GM12878 (cell line): ENCODE measurements at regions not wholly inside any gene's neighbourhood (a gene's known extent, or its start where the extent isn't known, plus 50 kb on each side); places are given as distances from the start of the nearest gene placed in this dataset.

Experiments used
- ATAC-seq: fragments of 200-7000 bp; cut with Tn5 transposase; 3 replicates; pipeline ENCODE4 v1.9.1; 2020; ENCODE audit warnings: mild to moderate bottlenecking, moderate library complexity
- BruUV-seq: library from RNA; stranded (reverse); fragments of 400-500 nt; replicated peaks from 2 replicates; lab custom pipeline; 2021; lab: Mats Ljungman, UMichigan
- CTCF ChIA-PET: fragments of 300-600 bp; sonication (Branson Sonifier 250); formaldehyde crosslinking; extraction: SDS; loops from one replicate; lab custom pipeline; 2021; ENCODE audit warnings: inconsistent platforms; lab: Yijun Ruan, JAX
- POLR2A ChIA-PET: fragments of 350-600 bp; formaldehyde crosslinking; extraction: SDS; loops from one replicate; lab custom pipeline; 2021; ENCODE audit warnings: inconsistent platforms; lab: Charles Lee
- RAD21 ChIA-PET: fragments of 300-600 bp; sonication (Branson Sonifier 250); formaldehyde crosslinking; loops from one replicate; lab custom pipeline; 2023; ENCODE audit warnings: antibody characterized with exemption; ENCODE audit not compliant: unreplicated experiment; lab: Charles Lee
- SMC1A ChIA-PET: fragments of 300-600 bp; sonication (Branson Sonifier 250); formaldehyde crosslinking; loops from one replicate; lab custom pipeline; 2023; ENCODE audit not compliant: unreplicated experiment, uncharacterized antibody; lab: Charles Lee
- DNase-seq: peaks from one replicate; pipeline ENCODE4 v3.0.0-alpha.2; 2011; ENCODE audit warnings: low read depth, low spot score
- FAIRE-seq: peaks from 3 replicates; lab custom pipeline; 2011; peaks lifted over from hg19 to GRCh38; lab: Jason Lieb, UNC
- H2AFZ ChIP-seq: 2 replicates; pipeline ENCODE4 v1.6.0; 2011; ENCODE audit warnings: low read depth, low read length, control low read depth; ENCODE audit not compliant: control insufficient read depth
- H3K27ac ChIP-seq: 2 replicates; pipeline ENCODE4 v1.5.1; 2011; ENCODE audit warnings: control low read depth; ENCODE audit not compliant: control insufficient read depth, insufficient read depth
- H3K27me3 ChIP-seq, 2 experiments: replicated peaks in 1 of 2; 2 replicates each; pipeline versions ENCODE4 v1.6.0 to v1.6.1; 2011; ENCODE audit warnings: low read length in 1 of 2; ENCODE audit not compliant: control insufficient read depth in 2 of 2, insufficient read depth in 2 of 2
- H3K36me3 ChIP-seq, 2 experiments: 2 replicates each; pipeline ENCODE4 v1.5.1; 2011; ENCODE audit warnings: low read length in 1 of 2; ENCODE audit not compliant: control insufficient read depth in 2 of 2, insufficient read depth in 2 of 2
- H3K4me1 ChIP-seq: 2 replicates; pipeline ENCODE4 v1.6.1; 2011; ENCODE audit warnings: mild to moderate bottlenecking, low read length, moderate library complexity, mixed read lengths; ENCODE audit not compliant: control insufficient read depth, insufficient read depth
- H3K4me2 ChIP-seq: 2 replicates; pipeline ENCODE4 v1.6.0; 2011; ENCODE audit warnings: control low read depth; ENCODE audit not compliant: control insufficient read depth, insufficient read depth
- H3K4me3 ChIP-seq: fragments of 200-600 bp; sonication (generic); 2 replicates; pipeline ENCODE4 v1.5.1; 2016
- H3K79me2 ChIP-seq: 2 replicates; pipeline ENCODE4 v1.6.0; 2011; ENCODE audit warnings: low read length; ENCODE audit not compliant: control insufficient read depth, insufficient read depth
- H3K9ac ChIP-seq: 2 replicates; pipeline ENCODE4 v1.8.0; 2011; ENCODE audit warnings: low read length, control low read depth, mixed read lengths; ENCODE audit not compliant: control insufficient read depth, insufficient read depth
- H3K9me3 ChIP-seq: replicated peaks from 3 replicates; pipeline ENCODE4 v1.5.1; 2011; ENCODE audit warnings: mild to moderate bottlenecking, low read length; ENCODE audit not compliant: control insufficient read depth, insufficient read depth
- H4K20me1 ChIP-seq: 2 replicates; pipeline ENCODE4 v1.6.0; 2011; ENCODE audit not compliant: control insufficient read depth, insufficient read depth
- BCL11A ChIP-seq: IDR thresholded peaks from 2 replicates; pipeline ENCODE4 v1.6.1; 2011; ENCODE audit warnings: low read depth, low read length
- BCLAF1 ChIP-seq: fragments of 450-650 bp; IDR thresholded peaks from 2 replicates; pipeline ENCODE4 v1.6.1; 2017; ENCODE audit warnings: antibody characterized with exemption, mild to moderate bottlenecking, moderate library complexity
- CEBPB ChIP-seq, 2 experiments: fragments of 150-350 bp in 1 of 2; IDR thresholded peaks; 2 replicates each; pipeline ENCODE4 v1.6.1; 2012 to 2014; ENCODE audit warnings: low read depth in 2 of 2, low read length in 2 of 2, borderline replicate concordance in 1 of 2, inconsistent platforms in 1 of 2
- MAX ChIP-seq: IDR thresholded peaks from 2 replicates; pipeline ENCODE4 v1.6.1; 2012; ENCODE audit warnings: low read depth, low read length, improper control_type of control experiment
- NFYB ChIP-seq: IDR thresholded peaks from 2 replicates; pipeline ENCODE4 v1.6.1; 2011; ENCODE audit warnings: low read depth, mild to moderate bottlenecking, low read length, improper control_type of control experiment, moderate library complexity; ENCODE audit not compliant: insufficient read depth
- PAX8 ChIP-seq: fragments of 450-650 bp; IDR thresholded peaks from 2 replicates; pipeline ENCODE4 v1.6.1; 2017; ENCODE audit warnings: mild to moderate bottlenecking, moderate library complexity
- PML ChIP-seq: IDR thresholded peaks from 2 replicates; pipeline ENCODE4 v1.6.1; 2012; ENCODE audit warnings: low read length, inconsistent platforms
- RELB ChIP-seq: fragments of 450-650 bp; IDR thresholded peaks from 2 replicates; pipeline ENCODE4 v1.6.1; 2017; ENCODE audit warnings: low read depth, mild to moderate bottlenecking, moderate library complexity
- STAT1 ChIP-seq: fragments of 450-650 bp; conservative IDR thresholded peaks from 2 replicates; pipeline ENCODE4 v1.6.1; 2014; ENCODE audit warnings: antibody characterized with exemption, mild to moderate bottlenecking
- ZBTB33 ChIP-seq: fragments of 450-650 bp; IDR thresholded peaks from 2 replicates; pipeline ENCODE4 v1.6.1; 2017; ENCODE audit warnings: mild to moderate bottlenecking
- WGBS: methylation state at CpG from one replicate; pipeline ENCODE4 v1.1.6; 2016; ENCODE audit warnings: low lambda C conversion rate; ENCODE audit not compliant: insufficient replicate concordance, insufficient coverage; ENCODE audit errors: missing lambda C conversion rate; 5-methylcytosine and 5-hydroxymethylcytosine counted together
- in situ Hi-C: fragments of 300-500 bp; cut with MboI; formaldehyde crosslinking; loops from 9 replicates; pipeline ENCODE4 v1.14.3; 2018; ENCODE audit warnings: mixed read lengths
- intact Hi-C: fragments of 100-400 bp; cut with micrococcal nuclease; formaldehyde crosslinking; loops from one replicate; pipeline ENCODE4 v1.14.2; 2022; ENCODE audit not compliant: unreplicated experiment

GRCh38 chr14:37848985-37849621, 253.7 kb downstream of the TTC6 start:
- in situ Hi-C loops (no loop called here), intact Hi-C loops (no loop called here)
- 13% methylated on average over 2 of the region's 2 CpGs for WGBS
- ChIA-PET POLR2A (no interaction called here), RAD21 (no interaction called here), CTCF (interaction anchor here (0.5 kb wide), 1 partner anchor 1293 kb away, joined by 3 read pairs; no protein-coding TSS in a partner anchor), SMC1A (no interaction called here)
- FAIRE-seq (no peak), ATAC-seq (no peak), DNase-seq (no peak)
- H3K27ac ChIP-seq: no peak overlapping the region
- H3K9ac ChIP-seq: no peak overlapping the region
- no peaks in the 10 kb centered on the region for H3K79me2 ChIP-seq
- no peaks in the 10 kb centered on the region for H3K9me3 ChIP-seq
- H3K4me3 ChIP-seq: no peak overlapping the region
- TF ChIP-seq STAT1: no peak
- no peak for TF ChIP-seq BCL11A
- no peak for TF ChIP-seq NFYB
- no peaks in the 10 kb centered on the region for H3K36me3 ChIP-seq
- no peaks in the 10 kb centered on the region for H3K4me1 ChIP-seq
- no TSS peak for BruUV-seq
- H3K4me2 ChIP-seq: no peak overlapping the region
- H2AFZ ChIP-seq: no peak overlapping the region
- H3K27me3 ChIP-seq: no peaks in the 10 kb centered on the region
- no peaks in the 10 kb centered on the region for H4K20me1 ChIP-seq

GRCh38 chr14:37851054-37851453, 255.6 kb downstream of the TTC6 start:
- RAD21 ChIA-PET: no interaction called here
- no peak overlapping the region for H2AFZ ChIP-seq
- CTCF ChIA-PET: interaction anchor here (1.0 kb wide), 1 partner anchor 13 kb away, joined by 3 read pairs; no protein-coding TSS in a partner anchor
- FAIRE-seq (no peak), DNase-seq (no peak), ATAC-seq (no peak)
- no peaks in the 10 kb centered on the region for H3K36me3 ChIP-seq
- POLR2A ChIA-PET: no interaction called here
- 0% methylated on average over 1 of the region's 1 CpG for WGBS
- H4K20me1 ChIP-seq: no peaks in the 10 kb centered on the region
- BruUV-seq: no TSS peak
- H3K9me3 ChIP-seq: no peaks in the 10 kb centered on the region
- H3K9ac ChIP-seq: no peak overlapping the region
- H3K4me3 ChIP-seq: no peak overlapping the region
- SMC1A ChIA-PET: interaction anchor here (0.8 kb wide), 1 partner anchor 19 kb away, joined by 4 read pairs; no protein-coding TSS in a partner anchor
- H3K27me3 ChIP-seq: no peaks in the 10 kb centered on the region
- H3K27ac ChIP-seq: no peak overlapping the region
- H3K4me2 ChIP-seq: no peak overlapping the region
- H3K4me1 ChIP-seq: no peaks in the 10 kb centered on the region
- intact Hi-C loops (no loop called here), in situ Hi-C loops (no loop called here)
- no peaks in the 10 kb centered on the region for H3K79me2 ChIP-seq
- TF ChIP-seq MAX (no peak), PML (no peak), RELB (no peak), BCLAF1 (no peak), CEBPB (IDR thresholded peaks at IDR 0.05; ENCODE audit: borderline replicate concordance in 1 of 2, low read depth in 2 of 2, low read length in 2 of 2) (no peak), ZBTB33 (no peak), PAX8 (no peak)
